Transverse colon (tissue), 4 donors: ENCODE measurements at regions not wholly inside any gene's neighbourhood (a gene's known extent, or its start where the extent isn't known, plus 50 kb on each side); places are given as distances from the start of the nearest gene placed in this dataset.

ENCODE experiments used
- DNase-seq: peaks from one replicate; pipeline ENCODE4 v3.0.0-alpha.2; 2019
- H3K27ac ChIP-seq, 4 donors: fragments of 200-600 bp; sonication (generic); 2 replicates each; pipeline ENCODE4 v1.5.1; 2016 to 2018; ENCODE audit warnings: inconsistent platforms in 4 of 4
- H3K27me3 ChIP-seq: fragments of 200-600 bp; sonication (generic); 2 replicates; pipeline ENCODE4 v1.5.1; 2017; ENCODE audit warnings: inconsistent platforms
- H3K36me3 ChIP-seq, 4 donors: fragments of 200-600 bp; sonication (generic); 2 replicates each; pipeline ENCODE4 v1.5.1; 2017 to 2019; ENCODE audit warnings: inconsistent platforms in 4 of 4
- H3K4me1 ChIP-seq, 4 donors: fragments of 200-600 bp; sonication (generic); 2 replicates each; pipeline ENCODE4 v1.5.1; 2017 to 2020; ENCODE audit warnings: inconsistent platforms in 4 of 4
- H3K4me3 ChIP-seq, 4 donors: fragments of 200-600 bp; sonication (generic); 1 replicate in 1 of 4; 2 replicates in 3 of 4; pipeline versions ENCODE4 v1.5.1 to v1.6.1; 2017 to 2019; ENCODE audit warnings: inconsistent platforms in 4 of 4
- H3K9me3 ChIP-seq, 2 donors: fragments of 200-600 bp; sonication (generic); 2 replicates each; pipeline ENCODE4 v1.5.1; 2017 to 2019; ENCODE audit warnings: inconsistent platforms in 2 of 2
- CTCF ChIP-seq, 5 experiments: fragments of 200-600 bp in 3 of 5; fragments of 450-650 bp in 2 of 5; sonication (generic) in 3 of 5; IDR thresholded peaks; 1 replicate in 2 of 5; 2 replicates in 3 of 5; pipeline ENCODE4 v1.5.1; 2016 to 2017; ENCODE audit warnings: antibody characterized with exemption in 5 of 5, inconsistent platforms in 3 of 5, mild to moderate bottlenecking in 2 of 5, moderate library complexity in 1 of 5
- EP300 ChIP-seq: sonication (generic); formaldehyde crosslinking; IDR thresholded peaks from one replicate; pipeline ENCODE4 v1.6.1; 2017; ENCODE audit warnings: antibody characterized with exemption, low read depth
- POLR2A ChIP-seq: fragments of 450-650 bp; IDR thresholded peaks from one replicate; pipeline ENCODE4 v1.6.1; 2016; ENCODE audit warnings: antibody characterized with exemption, mild to moderate bottlenecking, moderate library complexity
- POLR2AphosphoS5 ChIP-seq, 3 donors: sonication (generic); formaldehyde crosslinking; IDR thresholded peaks; one replicate each; pipeline ENCODE4 v1.6.1; 2016; ENCODE audit warnings: antibody characterized with exemption in 3 of 3
- WGBS, 2 donors: methylation state at CpG; one replicate each; pipeline ENCODE4 v1.1.5; 2018; ENCODE audit warnings: low coverage in 1 of 2; 5-methylcytosine and 5-hydroxymethylcytosine counted together
- in situ Hi-C, 4 donors: fragments of 200-750 bp; cut with MboI; loops; one replicate each; pipeline versions ENCODE4 v1.15.0 to v1.15.1; 2017; ENCODE audit warnings: low sequenced_read_pairs in 3 of 4, low pct_ligation_motif_present in 1 of 4, low pct_unique_long_range_greater_than_20kb in 1 of 4
- intact Hi-C: fragments of 100-400 bp; cut with DNase I; formaldehyde crosslinking; loops from one replicate; pipeline ENCODE4 v1.15.1; 2023; ENCODE audit warnings: low total_unique reads

- no peak overlapping the region for H3K4me3 ChIP-seq
- H3K27me3 ChIP-seq: no peaks in the 10 kb centered on the region
- no peaks in the 10 kb centered on the region for H3K4me1 ChIP-seq
- TF ChIP-seq POLR2A: no peak
- no peak for TF ChIP-seq EP300
- TF ChIP-seq CTCF (IDR thresholded peaks at IDR 0.05): no peak
- TF ChIP-seq POLR2AphosphoS5 (IDR thresholded peaks at IDR 0.05): no peak
- 69% methylated on average over 4 of the region's 4 CpGs for WGBS, 2 donors
- in situ Hi-C loops (no loop called here), intact Hi-C loops (no loop called here)
- no peak overlapping the region for H3K27ac ChIP-seq
- no peaks in the 10 kb centered on the region for H3K9me3 ChIP-seq
- H3K36me3 ChIP-seq: no peaks in the 10 kb centered on the region
- no peak for DNase-seq
These were observed 823.2 kb downstream of the DHX35 start for GRCh38 chr20:39785252-39785917.

- TF ChIP-seq POLR2A (no peak), CTCF (IDR thresholded peaks at IDR 0.05) (no peak), POLR2AphosphoS5 (IDR thresholded peaks at IDR 0.05) (no peak), EP300 (no peak)
- in situ Hi-C loops (no loop called here), intact Hi-C loops (no loop called here)
- Histone ChIP-seq H3K27ac (no peak overlapping the region), H3K4me1 (no peaks in the 10 kb centered on the region), H3K9me3 (no peaks in the 10 kb centered on the region), H3K27me3 (no peaks in the 10 kb centered on the region), H3K4me3 (no peak overlapping the region), H3K36me3 (no peaks in the 10 kb centered on the region)
- no peak for DNase-seq
- 82 to 83% methylated on average over 1 of the region's 1 CpG for WGBS, 2 donors
These were observed 822.5 kb downstream of the DHX35 start for GRCh38 chr20:39784693-39785092.

GRCh38 chr20:39778847-39779604, 816.9 kb downstream of the DHX35 start:
- Histone ChIP-seq H3K36me3 (no peaks in the 10 kb centered on the region), H3K4me1 (no peaks in the 10 kb centered on the region), H3K27me3 (no peaks in the 10 kb centered on the region), H3K9me3 (no peaks in the 10 kb centered on the region), H3K4me3 (no peak overlapping the region), H3K27ac (no peak overlapping the region)
- in situ Hi-C loops (no loop called here), intact Hi-C loops (no loop called here)
- DNase-seq: no peak
- 41 to 51% methylated on average over 4 to 5 of the region's 5 CpGs for WGBS, 2 donors
- TF ChIP-seq EP300: no peak
- no peak for TF ChIP-seq POLR2A
- TF ChIP-seq CTCF (IDR thresholded peaks at IDR 0.05): no peak
- no peak for TF ChIP-seq POLR2AphosphoS5 (IDR thresholded peaks at IDR 0.05)

GRCh38 chr20:39778431-39778830, 816.3 kb downstream of the DHX35 start:
- intact Hi-C loops: no loop called here

More at GRCh38 chr20:39778431-39778830, 816.3 kb downstream of the DHX35 start:
- Histone ChIP-seq H3K4me3 (no peak overlapping the region), H3K9me3 (no peaks in the 10 kb centered on the region), H3K27ac (no peak overlapping the region), H3K36me3 (no peaks in the 10 kb centered on the region), H3K27me3 (no peaks in the 10 kb centered on the region), H3K4me1 (no peaks in the 10 kb centered on the region)
- no peak for DNase-seq
- in situ Hi-C loops: no loop called here
- 76 to 78% methylated on average over 2 of the region's 2 CpGs for WGBS, 2 donors
- no peak for TF ChIP-seq POLR2AphosphoS5 (IDR thresholded peaks at IDR 0.05)
- TF ChIP-seq POLR2A: no peak
- TF ChIP-seq CTCF (IDR thresholded peaks at IDR 0.05): no peak
- TF ChIP-seq EP300: no peak
